ENCODE measurements at regions not wholly inside any gene's neighbourhood (a gene's known extent, or its start where the extent isn't known, plus 50 kb on each side); places are given as distances from the start of the nearest gene placed in this dataset.

DNA sequence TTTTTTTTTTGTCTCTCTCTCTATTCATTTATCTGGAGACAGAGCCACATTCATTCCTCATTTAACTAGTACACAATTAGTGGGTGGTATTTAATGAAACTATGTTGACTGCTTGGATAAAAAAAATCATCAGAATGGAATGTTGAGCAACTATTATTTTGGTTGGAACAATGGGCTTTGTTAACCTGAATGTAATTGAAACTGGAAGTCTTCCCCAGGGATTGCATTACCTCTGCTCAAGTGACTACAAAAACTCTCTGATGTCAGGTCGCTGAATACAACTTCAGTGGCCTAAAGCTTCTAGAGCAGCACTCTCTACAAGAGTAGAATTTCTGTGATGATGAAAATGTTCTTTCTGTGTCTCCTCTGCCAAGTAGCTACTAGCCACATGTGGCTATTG is 295.8 kb downstream of the DEPDC1B start:
- Histone ChIP-seq H3K4me3 (ENCODE audit: low read length in 2 of 2) (no peak overlapping the region), H3K27me3 (ENCODE audit: control insufficient read depth in 1 of 2, insufficient read depth in 2 of 2, low read length in 2 of 2) (no peaks in the 10 kb centered on the region), H3K4me1 (ENCODE audit: control insufficient read depth, insufficient read depth, low read length) (peaks cover 5% of the 10 kb centered on the region), H3K9ac (ENCODE audit: low read length in 2 of 2) (no peak overlapping the region), H3K9me3 (ENCODE audit: control insufficient read depth in 2 of 2, low read length in 2 of 2) (no peaks in the 10 kb centered on the region), H3K36me3 (ENCODE audit: control insufficient read depth in 2 of 2, insufficient read depth in 2 of 2, low read length in 2 of 2) (no peaks in the 10 kb centered on the region), H3K27ac (ENCODE audit: low read length) (no peak overlapping the region)

DNA sequence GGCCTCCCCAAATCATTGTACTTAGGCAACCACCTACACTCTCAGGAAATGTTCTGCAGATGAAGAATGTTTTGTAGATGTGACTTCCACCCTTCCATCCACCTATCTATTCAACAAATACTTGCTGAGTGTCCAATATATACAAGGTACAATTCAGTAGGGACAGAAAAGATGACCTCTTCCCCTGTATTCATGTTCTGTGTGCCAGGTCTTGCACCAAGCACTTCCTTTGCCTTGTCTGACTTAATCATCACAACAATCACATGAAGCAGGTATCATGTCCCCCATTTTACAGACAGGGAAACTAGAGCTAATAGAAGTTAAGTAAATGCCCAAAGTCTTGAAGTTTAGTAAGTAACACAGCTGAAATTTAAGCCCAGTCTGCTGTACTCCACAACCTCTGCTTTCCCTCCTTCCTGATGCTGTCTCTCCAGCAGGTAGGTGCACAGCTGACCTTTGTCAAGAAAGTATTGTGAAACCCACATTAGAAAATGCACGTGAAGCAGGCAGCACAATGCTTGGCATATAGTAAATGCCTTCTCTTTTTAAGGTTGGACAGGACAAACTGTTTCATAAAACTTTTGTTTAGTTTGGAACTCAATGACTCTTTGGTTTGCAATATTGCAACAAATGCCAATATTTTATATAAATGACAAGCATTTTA is 296.5 kb downstream of the DEPDC1B start:
- Histone ChIP-seq H3K27ac (ENCODE audit: low read length) (no peak overlapping the region), H3K4me3 (ENCODE audit: low read length in 2 of 2) (no peak overlapping the region)

DNA sequence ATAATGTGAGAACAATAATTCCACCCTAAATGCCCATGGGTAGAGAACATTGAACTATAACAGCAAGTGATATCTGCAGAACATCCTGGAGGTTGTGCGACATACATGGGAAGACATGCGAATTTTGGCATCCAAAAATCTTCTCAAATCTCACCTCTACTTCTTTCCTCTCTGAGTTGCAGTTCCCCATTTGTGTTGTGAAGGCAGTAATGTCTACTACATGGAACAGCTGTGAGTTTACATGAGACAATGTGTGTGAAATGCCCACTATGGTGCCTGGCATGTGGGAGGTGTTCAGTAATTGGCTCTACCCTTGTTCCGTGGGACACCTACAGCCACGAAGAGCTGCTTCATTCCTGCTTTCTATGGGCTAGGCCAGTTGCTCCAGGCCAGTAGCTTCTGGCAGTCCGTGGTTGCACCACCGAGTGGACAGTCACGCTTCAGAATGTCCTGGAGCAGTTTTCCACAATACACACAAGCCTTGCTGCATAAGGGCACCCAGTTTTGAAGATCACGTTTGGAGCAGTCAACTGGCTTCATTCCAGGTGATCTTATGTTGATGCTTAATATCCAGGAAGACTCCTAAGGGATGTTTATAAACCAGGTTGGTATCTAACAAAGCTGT is 297.7 kb downstream of the DEPDC1B start:
- peaks cover 5% of the 10 kb centered on the region for H3K4me1 ChIP-seq (ENCODE audit: control insufficient read depth, insufficient read depth, low read length)
- H3K27ac ChIP-seq (ENCODE audit: low read length) = no peak overlapping the region
- no peak overlapping the region for H3K4me3 ChIP-seq (ENCODE audit: low read length in 2 of 2)
- H3K9me3 ChIP-seq (ENCODE audit: control insufficient read depth in 2 of 2, low read length in 2 of 2) = no peaks in the 10 kb centered on the region
- no peak overlapping the region for H3K9ac ChIP-seq (ENCODE audit: low read length in 2 of 2)
- H3K36me3 ChIP-seq (ENCODE audit: control insufficient read depth in 2 of 2, insufficient read depth in 2 of 2, low read length in 2 of 2) = no peaks in the 10 kb centered on the region
- no peaks in the 10 kb centered on the region for H3K27me3 ChIP-seq (ENCODE audit: control insufficient read depth in 1 of 2, insufficient read depth in 2 of 2, low read length in 2 of 2)

More for the DNA sequence above, 296.5 kb downstream of the DEPDC1B start:
- peaks cover 5% of the 10 kb centered on the region for H3K4me1 ChIP-seq (ENCODE audit: control insufficient read depth, insufficient read depth, low read length)
- H3K27me3 ChIP-seq (ENCODE audit: control insufficient read depth in 1 of 2, insufficient read depth in 2 of 2, low read length in 2 of 2) = no peaks in the 10 kb centered on the region
- H3K9me3 ChIP-seq (ENCODE audit: control insufficient read depth in 2 of 2, low read length in 2 of 2) = no peaks in the 10 kb centered on the region
- no peak overlapping the region for H3K9ac ChIP-seq (ENCODE audit: low read length in 2 of 2)
- H3K36me3 ChIP-seq (ENCODE audit: control insufficient read depth in 2 of 2, insufficient read depth in 2 of 2, low read length in 2 of 2) = no peaks in the 10 kb centered on the region

DNA sequence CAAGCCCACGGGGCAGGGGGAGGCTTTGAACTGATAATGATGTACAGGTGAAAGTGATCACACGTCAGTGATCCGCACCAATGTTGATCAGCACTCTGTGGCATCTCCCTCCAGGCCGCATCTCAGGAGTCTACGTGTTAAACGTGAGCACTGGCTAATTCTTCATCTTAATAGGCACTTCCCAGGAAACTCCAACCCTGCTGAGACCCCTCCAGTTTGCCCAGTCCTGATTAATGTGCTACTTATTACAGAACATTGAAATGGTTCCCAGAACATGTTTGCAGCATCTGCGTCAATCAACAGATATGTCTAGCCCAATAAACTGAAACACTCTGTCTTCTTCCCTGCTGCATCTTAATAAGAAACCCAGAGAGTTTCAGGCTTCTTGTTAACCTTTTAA is 298.4 kb downstream of the DEPDC1B start:
- H3K27me3 ChIP-seq (ENCODE audit: control insufficient read depth in 1 of 2, insufficient read depth in 2 of 2, low read length in 2 of 2) = no peaks in the 10 kb centered on the region
- no peak overlapping the region for H3K9ac ChIP-seq (ENCODE audit: low read length in 2 of 2)
- no peaks in the 10 kb centered on the region for H3K9me3 ChIP-seq (ENCODE audit: control insufficient read depth in 2 of 2, low read length in 2 of 2)
- H3K27ac ChIP-seq (ENCODE audit: low read length) = no peak overlapping the region
- no peaks in the 10 kb centered on the region for H3K36me3 ChIP-seq (ENCODE audit: control insufficient read depth in 2 of 2, insufficient read depth in 2 of 2, low read length in 2 of 2)
- no peak overlapping the region for H3K4me3 ChIP-seq (ENCODE audit: low read length in 2 of 2)
- H3K4me1 ChIP-seq (ENCODE audit: control insufficient read depth, insufficient read depth, low read length) = peaks cover 5% of the 10 kb centered on the region

GRCh38 chr5:60399507-60399906 is 300.5 kb downstream of the DEPDC1B start:
- no peak overlapping the region for H3K4me3 ChIP-seq (ENCODE audit: low read length in 2 of 2)

GRCh38 chr5:60395712-60396329 is 304.1 kb downstream of the DEPDC1B start:
- no peak overlapping the region for H3K9ac ChIP-seq (ENCODE audit: low read length in 2 of 2)
- H3K4me3 ChIP-seq (ENCODE audit: low read length in 2 of 2) = no peak overlapping the region
- H3K27ac ChIP-seq (ENCODE audit: low read length) = no peak overlapping the region
- no peaks in the 10 kb centered on the region for H3K27me3 ChIP-seq (ENCODE audit: control insufficient read depth in 1 of 2, insufficient read depth in 2 of 2, low read length in 2 of 2)
- H3K9me3 ChIP-seq (ENCODE audit: control insufficient read depth in 2 of 2, low read length in 2 of 2) = no peaks in the 10 kb centered on the region
- no peaks in the 10 kb centered on the region for H3K4me1 ChIP-seq (ENCODE audit: control insufficient read depth, insufficient read depth, low read length)
- no peaks in the 10 kb centered on the region for H3K36me3 ChIP-seq (ENCODE audit: control insufficient read depth in 2 of 2, insufficient read depth in 2 of 2, low read length in 2 of 2)

More at GRCh38 chr5:60399507-60399906, 300.5 kb downstream of the DEPDC1B start:
- Histone ChIP-seq H3K4me1 (ENCODE audit: control insufficient read depth, insufficient read depth, low read length) (peaks cover 5% of the 10 kb centered on the region), H3K36me3 (ENCODE audit: control insufficient read depth in 2 of 2, insufficient read depth in 2 of 2, low read length in 2 of 2) (no peaks in the 10 kb centered on the region), H3K27me3 (ENCODE audit: control insufficient read depth in 1 of 2, insufficient read depth in 2 of 2, low read length in 2 of 2) (no peaks in the 10 kb centered on the region), H3K27ac (ENCODE audit: low read length) (no peak overlapping the region), H3K9ac (ENCODE audit: low read length in 2 of 2) (no peak overlapping the region), H3K9me3 (ENCODE audit: control insufficient read depth in 2 of 2, low read length in 2 of 2) (no peaks in the 10 kb centered on the region)

GRCh38 chr5:60387051-60387440 is 312.9 kb downstream of the DEPDC1B start:
- H3K4me3 ChIP-seq (ENCODE audit: low read length in 2 of 2) = no peak overlapping the region
- H3K27ac ChIP-seq (ENCODE audit: low read length) = peak overlapping the region; percentile 89
- no peaks in the 10 kb centered on the region for H3K36me3 ChIP-seq (ENCODE audit: control insufficient read depth in 2 of 2, insufficient read depth in 2 of 2, low read length in 2 of 2)

DNA sequence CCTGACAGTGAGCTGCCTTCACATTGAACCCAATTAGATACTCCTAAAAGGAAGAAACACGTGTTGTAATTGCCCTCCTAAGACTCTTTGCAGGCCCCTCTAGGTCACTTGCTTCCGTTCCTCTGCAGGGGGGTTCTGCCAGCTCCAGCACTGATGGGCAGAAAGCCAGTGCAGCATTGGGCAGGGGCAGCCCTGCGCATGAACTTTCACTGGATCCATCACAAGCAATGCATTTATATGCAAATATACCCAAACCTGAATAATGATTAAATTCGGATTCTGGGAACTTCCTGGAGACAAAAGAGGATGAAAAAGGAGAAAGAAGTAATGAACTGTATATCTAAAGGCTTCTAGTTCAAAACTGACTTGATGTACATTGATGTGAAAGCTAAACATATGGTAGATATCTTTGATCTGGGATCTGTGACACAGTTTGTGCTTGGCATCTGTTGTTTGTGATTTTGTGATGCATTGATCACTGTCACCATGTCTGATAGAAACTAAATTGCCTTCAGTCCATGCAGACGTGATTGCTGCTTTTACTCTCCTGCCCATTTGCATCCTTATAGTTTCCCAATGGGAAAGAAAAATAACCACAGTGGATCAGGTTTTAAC is 313.4 kb downstream of the DEPDC1B start:
- Histone ChIP-seq H3K9me3 (ENCODE audit: control insufficient read depth in 2 of 2, low read length in 2 of 2) (no peaks in the 10 kb centered on the region), H3K4me1 (ENCODE audit: control insufficient read depth, insufficient read depth, low read length) (peaks cover 28% of the 10 kb centered on the region), H3K36me3 (ENCODE audit: control insufficient read depth in 2 of 2, insufficient read depth in 2 of 2, low read length in 2 of 2) (no peaks in the 10 kb centered on the region), H3K27ac (ENCODE audit: low read length) (peak overlapping the region; percentile 89), H3K4me3 (ENCODE audit: low read length in 2 of 2) (no peak overlapping the region), H3K27me3 (ENCODE audit: control insufficient read depth in 1 of 2, insufficient read depth in 2 of 2, low read length in 2 of 2) (no peaks in the 10 kb centered on the region), H3K9ac (ENCODE audit: low read length in 2 of 2) (no peak overlapping the region)

More at GRCh38 chr5:60387051-60387440, 312.9 kb downstream of the DEPDC1B start:
- Histone ChIP-seq H3K4me1 (ENCODE audit: control insufficient read depth, insufficient read depth, low read length) (peaks cover 28% of the 10 kb centered on the region), H3K27me3 (ENCODE audit: control insufficient read depth in 1 of 2, insufficient read depth in 2 of 2, low read length in 2 of 2) (no peaks in the 10 kb centered on the region), H3K9ac (ENCODE audit: low read length in 2 of 2) (no peak overlapping the region), H3K9me3 (ENCODE audit: control insufficient read depth in 2 of 2, low read length in 2 of 2) (no peaks in the 10 kb centered on the region)

DNA sequence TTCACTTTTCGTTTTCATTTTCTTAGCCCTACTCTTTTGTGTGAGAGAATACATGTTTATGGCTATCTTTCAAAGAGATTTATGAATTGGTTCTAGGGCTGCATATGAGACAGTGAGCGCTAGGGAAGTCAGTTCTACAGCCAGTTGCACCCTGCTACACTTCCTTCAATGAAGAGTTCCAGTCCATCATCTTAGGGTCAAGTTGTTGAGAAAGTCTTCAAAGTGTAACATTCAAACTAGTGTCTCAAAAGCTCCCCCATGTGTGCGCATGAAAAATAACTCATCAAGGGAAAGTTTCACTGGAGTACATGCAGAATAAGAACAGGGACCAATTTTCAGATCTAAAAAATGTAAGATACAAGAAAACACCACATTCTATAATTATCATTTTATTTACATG is 317.2 kb downstream of the DEPDC1B start:
- H3K27ac ChIP-seq (ENCODE audit: low read length) = no peak overlapping the region
- H3K36me3 ChIP-seq (ENCODE audit: control insufficient read depth in 2 of 2, insufficient read depth in 2 of 2, low read length in 2 of 2) = no peaks in the 10 kb centered on the region
- no peaks in the 10 kb centered on the region for H3K27me3 ChIP-seq (ENCODE audit: control insufficient read depth in 1 of 2, insufficient read depth in 2 of 2, low read length in 2 of 2)
- H3K9ac ChIP-seq (ENCODE audit: low read length in 2 of 2) = no peak overlapping the region
- peaks cover 26% of the 10 kb centered on the region for H3K4me1 ChIP-seq (ENCODE audit: control insufficient read depth, insufficient read depth, low read length)
- no peak overlapping the region for H3K4me3 ChIP-seq (ENCODE audit: low read length in 2 of 2)
- no peaks in the 10 kb centered on the region for H3K9me3 ChIP-seq (ENCODE audit: control insufficient read depth in 2 of 2, low read length in 2 of 2)

DNA sequence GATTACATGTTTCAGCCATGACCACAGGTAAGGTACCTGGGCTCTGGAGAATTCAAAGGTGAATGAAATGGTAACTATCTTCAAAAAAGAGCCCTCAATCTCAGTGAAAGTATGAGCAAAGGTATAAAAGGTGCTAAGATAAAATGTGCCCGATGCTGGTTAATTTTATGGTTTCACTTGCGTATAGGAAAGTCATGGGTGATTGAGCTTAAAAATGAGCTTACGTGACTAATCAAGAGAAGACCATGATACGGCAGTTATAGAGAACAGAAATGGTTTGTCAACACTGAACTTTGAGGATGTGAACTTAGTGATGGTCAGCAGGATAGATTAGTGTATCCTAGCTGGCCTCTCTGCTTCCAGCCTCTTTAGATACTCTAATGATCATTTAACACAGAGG is 320.1 kb downstream of the DEPDC1B start:
- Histone ChIP-seq H3K27ac (ENCODE audit: low read length) (no peak overlapping the region), H3K36me3 (ENCODE audit: control insufficient read depth in 2 of 2, insufficient read depth in 2 of 2, low read length in 2 of 2) (no peaks in the 10 kb centered on the region), H3K4me1 (ENCODE audit: control insufficient read depth, insufficient read depth, low read length) (peaks cover 7% of the 10 kb centered on the region), H3K9me3 (ENCODE audit: control insufficient read depth in 2 of 2, low read length in 2 of 2) (no peaks in the 10 kb centered on the region), H3K4me3 (ENCODE audit: low read length in 2 of 2) (no peak overlapping the region), H3K27me3 (ENCODE audit: control insufficient read depth in 1 of 2, insufficient read depth in 2 of 2, low read length in 2 of 2) (no peaks in the 10 kb centered on the region), H3K9ac (ENCODE audit: low read length in 2 of 2) (no peak overlapping the region)
